Body of pancreas (tissue), 4 donors: ENCODE measurements at regions not wholly inside any gene's neighbourhood (a gene's known extent, or its start where the extent isn't known, plus 50 kb on each side); places are given as distances from the start of the nearest gene placed in this dataset.

ENCODE experiments used
- POLR2A ChIP-seq, 3 donors: fragments of 450-650 bp; IDR thresholded peaks; one replicate each; pipeline ENCODE4 v1.6.1; 2016; ENCODE audit warnings: antibody characterized with exemption in 3 of 3, mild to moderate bottlenecking in 2 of 3
- TF ChIP-seq, protein P1 (sequence below), 7 experiments: fragments of 450-650 bp in 4 of 7; fragments of 200-600 bp in 3 of 7; sonication (generic) in 3 of 7; IDR thresholded peaks; one replicate each; pipeline ENCODE4 v1.5.1; 2016 to 2019; ENCODE audit warnings: antibody characterized with exemption in 7 of 7

DNA sequence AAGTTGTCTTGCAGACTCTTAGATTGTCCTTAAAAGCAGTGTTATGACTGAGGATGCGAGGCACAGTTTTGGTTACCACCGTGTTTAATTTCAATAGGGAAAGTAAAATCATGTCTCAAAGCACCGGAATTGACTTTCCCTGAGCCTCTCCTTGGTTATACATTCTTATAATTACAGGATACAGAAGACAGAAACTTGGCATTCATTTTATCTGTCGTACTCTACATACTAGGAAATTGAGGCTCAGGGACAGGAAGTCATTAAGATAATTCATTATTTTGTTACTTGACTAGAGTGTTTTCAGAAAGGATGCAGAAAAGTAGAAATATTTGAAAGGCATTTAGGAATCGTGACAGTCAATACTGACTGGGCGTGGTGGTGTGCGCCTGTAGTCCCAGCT lies 54.0 kb upstream of the SPATA31D4 start:
- TF ChIP-seq, protein P1, sequence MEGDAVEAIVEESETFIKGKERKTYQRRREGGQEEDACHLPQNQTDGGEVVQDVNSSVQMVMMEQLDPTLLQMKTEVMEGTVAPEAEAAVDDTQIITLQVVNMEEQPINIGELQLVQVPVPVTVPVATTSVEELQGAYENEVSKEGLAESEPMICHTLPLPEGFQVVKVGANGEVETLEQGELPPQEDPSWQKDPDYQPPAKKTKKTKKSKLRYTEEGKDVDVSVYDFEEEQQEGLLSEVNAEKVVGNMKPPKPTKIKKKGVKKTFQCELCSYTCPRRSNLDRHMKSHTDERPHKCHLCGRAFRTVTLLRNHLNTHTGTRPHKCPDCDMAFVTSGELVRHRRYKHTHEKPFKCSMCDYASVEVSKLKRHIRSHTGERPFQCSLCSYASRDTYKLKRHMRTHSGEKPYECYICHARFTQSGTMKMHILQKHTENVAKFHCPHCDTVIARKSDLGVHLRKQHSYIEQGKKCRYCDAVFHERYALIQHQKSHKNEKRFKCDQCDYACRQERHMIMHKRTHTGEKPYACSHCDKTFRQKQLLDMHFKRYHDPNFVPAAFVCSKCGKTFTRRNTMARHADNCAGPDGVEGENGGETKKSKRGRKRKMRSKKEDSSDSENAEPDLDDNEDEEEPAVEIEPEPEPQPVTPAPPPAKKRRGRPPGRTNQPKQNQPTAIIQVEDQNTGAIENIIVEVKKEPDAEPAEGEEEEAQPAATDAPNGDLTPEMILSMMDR (IDR thresholded peaks at IDR 0.05) = no peak
- no peak for TF ChIP-seq POLR2A (IDR thresholded peaks at IDR 0.05)
